Activated CD4-positive, CD25-positive, alpha-beta regulatory T cell (primary cell): ENCODE measurements at regions not wholly inside any gene's neighbourhood (a gene's known extent, or its start where the extent isn't known, plus 50 kb on each side); places are given as distances from the start of the nearest gene placed in this dataset.
"Not testable (repeated sequence)": the region's sequence is repeated elsewhere in the genome, so short reads cannot be mapped to it uniquely, and the experiment has no call there.

Experiments used
- DNase-seq, 4 experiments: peaks; one replicate each; lab custom pipeline; 2025; lab: John Stamatoyannopoulos, UW

- no peak for DNase-seq
These were observed 109.8 kb upstream of the ZNF516 start for GRCh38 chr18:76604935-76605240.

- no peak for DNase-seq
These were observed 109.3 kb upstream of the ZNF516 start for GRCh38 chr18:76604108-76604934.

- no peak for DNase-seq
These were observed 107.1 kb upstream of the ZNF516 start for GRCh38 chr18:76602191-76602590.

GRCh38 chr18:76600076-76600475 is 105.0 kb upstream of the ZNF516 start:
- not testable (repeated sequence) for DNase-seq

- DNase-seq = no peak
These were observed 99.9 kb upstream of the ZNF516 start for GRCh38 chr18:76594966-76595365.

GRCh38 chr18:76593843-76594242 is 98.8 kb upstream of the ZNF516 start:
- DNase-seq = no peak

- DNase-seq = no peak
These were observed 97.9 kb upstream of the ZNF516 start for GRCh38 chr18:76592981-76593381.

- DNase-seq = no peak
These were observed 97.1 kb upstream of the ZNF516 start for GRCh38 chr18:76592096-76592495.

- no peak for DNase-seq
These were observed 94.8 kb upstream of the ZNF516 start for GRCh38 chr18:76589866-76590265.

- no peak for DNase-seq
These were observed 94.3 kb upstream of the ZNF516 start for GRCh38 chr18:76589316-76589715.

- DNase-seq = no peak
These were observed 93.7 kb upstream of the ZNF516 start for GRCh38 chr18:76588601-76589226.

- no peak for DNase-seq
These were observed 92.8 kb upstream of the ZNF516 start for GRCh38 chr18:76587879-76588271.

- no peak for DNase-seq
These were observed 92.3 kb upstream of the ZNF516 start for GRCh38 chr18:76587147-76587878.

- DNase-seq = no peak
These were observed 89.6 kb upstream of the ZNF516 start for GRCh38 chr18:76584414-76585310.

GRCh38 chr18:76581261-76581660 is 86.2 kb upstream of the ZNF516 start:
- DNase-seq = no peak

GRCh38 chr18:76580288-76580962 is 85.4 kb upstream of the ZNF516 start:
- DNase-seq = no peak

- DNase-seq = no peak
These were observed 84.3 kb upstream of the ZNF516 start for GRCh38 chr18:76579301-76579695.

GRCh38 chr18:76578571-76579300 is 83.7 kb upstream of the ZNF516 start:
- DNase-seq = no peak

GRCh38 chr18:76573325-76574025 is 78.4 kb upstream of the ZNF516 start:
- DNase-seq = no peak
